ENCODE measurements at regions not wholly inside any gene's neighbourhood (a gene's known extent, or its start where the extent isn't known, plus 50 kb on each side); places are given as distances from the start of the nearest gene placed in this dataset.

DNA sequence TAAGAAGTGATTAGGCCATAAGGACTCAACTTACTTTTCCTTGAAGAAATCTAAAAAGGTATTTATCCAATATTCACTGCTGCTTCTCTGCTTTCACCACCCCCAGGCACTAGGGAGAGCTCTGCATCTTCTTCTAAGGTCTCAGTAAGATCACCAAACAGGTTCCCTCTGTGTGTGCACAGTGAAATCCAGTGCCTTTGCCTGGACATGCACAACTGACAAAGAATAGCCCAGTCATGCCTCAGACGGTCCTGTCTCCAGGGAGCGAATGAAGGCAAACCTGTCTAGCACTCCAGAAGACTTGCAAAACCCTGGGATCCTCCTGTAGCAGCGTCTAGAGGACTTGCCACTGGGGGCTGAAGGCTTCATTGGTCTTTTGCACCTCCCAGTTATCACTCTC lies 344.5 kb upstream of the LRATD1 start:
- H3K4me3 ChIP-seq (ENCODE audit: low read depth, low read length), result no peak overlapping the region
- no peaks in the 10 kb centered on the region for H3K27me3 ChIP-seq (ENCODE audit: control insufficient read depth, insufficient read depth, low read length)
- TF ChIP-seq, protein P1, sequence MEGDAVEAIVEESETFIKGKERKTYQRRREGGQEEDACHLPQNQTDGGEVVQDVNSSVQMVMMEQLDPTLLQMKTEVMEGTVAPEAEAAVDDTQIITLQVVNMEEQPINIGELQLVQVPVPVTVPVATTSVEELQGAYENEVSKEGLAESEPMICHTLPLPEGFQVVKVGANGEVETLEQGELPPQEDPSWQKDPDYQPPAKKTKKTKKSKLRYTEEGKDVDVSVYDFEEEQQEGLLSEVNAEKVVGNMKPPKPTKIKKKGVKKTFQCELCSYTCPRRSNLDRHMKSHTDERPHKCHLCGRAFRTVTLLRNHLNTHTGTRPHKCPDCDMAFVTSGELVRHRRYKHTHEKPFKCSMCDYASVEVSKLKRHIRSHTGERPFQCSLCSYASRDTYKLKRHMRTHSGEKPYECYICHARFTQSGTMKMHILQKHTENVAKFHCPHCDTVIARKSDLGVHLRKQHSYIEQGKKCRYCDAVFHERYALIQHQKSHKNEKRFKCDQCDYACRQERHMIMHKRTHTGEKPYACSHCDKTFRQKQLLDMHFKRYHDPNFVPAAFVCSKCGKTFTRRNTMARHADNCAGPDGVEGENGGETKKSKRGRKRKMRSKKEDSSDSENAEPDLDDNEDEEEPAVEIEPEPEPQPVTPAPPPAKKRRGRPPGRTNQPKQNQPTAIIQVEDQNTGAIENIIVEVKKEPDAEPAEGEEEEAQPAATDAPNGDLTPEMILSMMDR (IDR thresholded peaks at IDR 0.05; ENCODE audit: insufficient read depth, low read length, poor library complexity, severe bottlenecking), result no peak
- no peak for DNase-seq (ENCODE audit: low read depth)
- no peaks in the 10 kb centered on the region for H3K36me3 ChIP-seq (ENCODE audit: control insufficient read depth, insufficient read depth, low read length)

DNA sequence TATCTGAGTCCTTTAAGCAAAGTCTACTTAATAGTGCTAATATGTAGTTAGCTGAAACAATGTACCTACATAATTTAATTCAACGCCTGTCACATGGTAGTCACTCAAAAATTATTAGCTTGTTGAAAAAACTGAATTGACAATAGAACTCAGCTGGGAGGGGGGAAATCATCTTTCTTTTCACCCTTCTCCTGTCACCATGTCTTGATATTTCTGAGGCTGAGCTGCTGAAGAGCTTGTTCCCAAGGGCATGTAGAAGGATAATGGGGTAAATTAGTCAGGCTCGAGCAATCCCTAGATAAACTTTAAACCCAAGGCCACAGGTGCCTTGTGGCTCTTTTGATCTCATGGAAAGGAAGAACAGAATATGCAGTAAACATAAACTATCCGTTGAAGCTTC lies 339.6 kb upstream of the LRATD1 start:
- DNase-seq (ENCODE audit: low read depth), result no peak
- Histone ChIP-seq H3K27me3 (ENCODE audit: control insufficient read depth, insufficient read depth, low read length) (no peaks in the 10 kb centered on the region), H3K36me3 (ENCODE audit: control insufficient read depth, insufficient read depth, low read length) (no peaks in the 10 kb centered on the region), H3K4me3 (ENCODE audit: low read depth, low read length) (no peak overlapping the region)
- TF ChIP-seq, protein P1 (IDR thresholded peaks at IDR 0.05; ENCODE audit: insufficient read depth, low read length, poor library complexity, severe bottlenecking), result no peak

DNA sequence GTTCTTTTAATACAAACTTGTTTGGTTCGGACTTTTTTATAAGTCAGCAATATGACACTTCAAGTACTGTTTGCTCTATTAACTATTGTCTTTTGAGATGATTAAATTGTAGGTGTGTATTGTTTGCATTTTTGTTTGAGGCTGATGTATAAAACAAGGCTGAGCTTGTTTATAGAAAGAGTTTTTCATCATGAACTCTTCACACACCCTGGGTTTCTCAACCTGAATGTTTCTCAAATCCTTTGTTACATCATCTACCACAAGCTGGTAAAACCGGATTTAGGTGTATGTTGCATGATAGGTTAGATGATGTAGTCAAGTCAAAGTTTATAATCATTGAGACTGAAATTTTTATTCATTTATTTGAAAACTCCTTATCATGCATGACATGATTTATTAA lies 335.2 kb upstream of the LRATD1 start:
- H3K27me3 ChIP-seq (ENCODE audit: control insufficient read depth, insufficient read depth, low read length), result no peaks in the 10 kb centered on the region
- no peak overlapping the region for H3K4me3 ChIP-seq (ENCODE audit: low read depth, low read length)
- TF ChIP-seq, protein P1 (IDR thresholded peaks at IDR 0.05; ENCODE audit: insufficient read depth, low read length, poor library complexity, severe bottlenecking), result no peak
- no peaks in the 10 kb centered on the region for H3K36me3 ChIP-seq (ENCODE audit: control insufficient read depth, insufficient read depth, low read length)
- no peak for DNase-seq (ENCODE audit: low read depth)

DNA sequence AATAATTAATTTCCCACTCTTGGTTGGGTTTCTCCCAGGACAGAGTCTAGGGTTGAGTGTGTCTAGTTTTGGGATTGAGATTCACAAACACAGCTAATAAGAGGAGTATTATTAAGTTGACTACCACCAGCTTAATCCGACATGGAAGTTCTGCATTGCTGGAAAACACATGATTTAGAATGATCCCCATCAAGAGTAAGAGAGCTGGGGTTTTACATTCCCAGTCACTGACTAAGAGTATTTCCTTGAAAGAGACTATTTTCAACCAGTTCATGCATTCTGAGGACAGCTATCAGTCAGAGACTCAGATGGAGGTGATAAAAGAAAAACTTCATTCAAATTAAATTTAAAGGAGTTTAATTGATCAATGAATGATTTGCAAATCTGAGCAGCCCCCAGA lies 334.6 kb upstream of the LRATD1 start:
- H3K4me3 ChIP-seq (ENCODE audit: low read depth, low read length), result no peak overlapping the region
- no peak for DNase-seq (ENCODE audit: low read depth)
- no peaks in the 10 kb centered on the region for H3K36me3 ChIP-seq (ENCODE audit: control insufficient read depth, insufficient read depth, low read length)
- TF ChIP-seq, protein P1 (IDR thresholded peaks at IDR 0.05; ENCODE audit: insufficient read depth, low read length, poor library complexity, severe bottlenecking), result no peak
- H3K27me3 ChIP-seq (ENCODE audit: control insufficient read depth, insufficient read depth, low read length), result no peaks in the 10 kb centered on the region

DNA sequence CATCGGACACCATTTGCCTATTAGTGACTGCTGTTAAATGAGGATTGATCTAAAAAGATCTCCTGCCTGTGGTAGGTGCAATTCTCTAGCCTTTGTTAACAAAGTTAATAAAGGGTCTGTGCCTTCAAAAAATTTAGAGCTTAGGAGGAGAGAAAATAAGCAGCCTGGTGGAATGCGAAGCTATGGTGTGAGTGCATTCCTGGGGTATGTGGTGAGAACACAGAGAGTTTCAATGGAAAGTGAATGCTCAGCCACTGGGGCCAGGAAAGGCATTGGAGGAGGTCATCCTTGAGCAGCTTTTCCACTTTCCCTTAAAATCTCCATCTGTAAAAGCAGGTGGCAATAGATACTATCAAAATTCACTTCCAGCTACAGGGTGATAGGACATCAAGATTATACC lies 331.2 kb upstream of the LRATD1 start:
- no peak for DNase-seq (ENCODE audit: low read depth)
- no peaks in the 10 kb centered on the region for H3K36me3 ChIP-seq (ENCODE audit: control insufficient read depth, insufficient read depth, low read length)

More for the DNA sequence above, 331.2 kb upstream of the LRATD1 start:
- Histone ChIP-seq H3K27me3 (ENCODE audit: control insufficient read depth, insufficient read depth, low read length) (no peaks in the 10 kb centered on the region), H3K4me3 (ENCODE audit: low read depth, low read length) (no peak overlapping the region)
- TF ChIP-seq, protein P1 (IDR thresholded peaks at IDR 0.05; ENCODE audit: insufficient read depth, low read length, poor library complexity, severe bottlenecking), result no peak

Measured in kidney epithelial cell (primary cell).